ENCODE measurements at regions not wholly inside any gene's neighbourhood (a gene's known extent, or its start where the extent isn't known, plus 50 kb on each side); places are given as distances from the start of the nearest gene placed in this dataset.

DNA sequence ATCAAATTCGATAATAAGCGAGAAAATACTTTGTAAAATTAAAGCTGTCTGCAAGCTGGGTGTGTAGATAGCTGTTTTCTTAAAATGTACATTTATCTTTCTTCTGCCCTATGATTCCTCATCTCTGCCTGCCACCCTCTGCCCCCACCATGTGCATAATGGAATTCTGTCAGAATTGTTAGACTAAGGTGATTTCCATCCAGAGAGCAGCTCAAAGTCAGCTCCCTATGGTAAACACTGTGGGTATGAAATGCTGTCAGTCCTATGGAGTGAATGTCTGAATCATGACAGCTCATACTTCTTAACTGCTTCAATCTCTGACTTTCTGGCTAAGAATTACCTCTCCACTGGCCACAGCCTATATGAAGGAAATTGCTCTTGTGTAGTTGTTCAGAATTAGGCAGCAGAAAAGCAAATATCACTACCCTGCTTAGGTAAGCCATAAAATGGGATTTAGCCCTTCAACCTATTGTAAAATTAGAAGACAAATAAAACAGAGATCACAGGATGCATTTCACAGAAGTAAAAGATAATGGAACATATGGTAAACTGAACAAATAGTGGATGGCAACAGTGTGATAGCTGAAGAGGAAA, 137.7 kb downstream of the CD8B2 start (continued):
- TF ChIP-seq, protein P1, sequence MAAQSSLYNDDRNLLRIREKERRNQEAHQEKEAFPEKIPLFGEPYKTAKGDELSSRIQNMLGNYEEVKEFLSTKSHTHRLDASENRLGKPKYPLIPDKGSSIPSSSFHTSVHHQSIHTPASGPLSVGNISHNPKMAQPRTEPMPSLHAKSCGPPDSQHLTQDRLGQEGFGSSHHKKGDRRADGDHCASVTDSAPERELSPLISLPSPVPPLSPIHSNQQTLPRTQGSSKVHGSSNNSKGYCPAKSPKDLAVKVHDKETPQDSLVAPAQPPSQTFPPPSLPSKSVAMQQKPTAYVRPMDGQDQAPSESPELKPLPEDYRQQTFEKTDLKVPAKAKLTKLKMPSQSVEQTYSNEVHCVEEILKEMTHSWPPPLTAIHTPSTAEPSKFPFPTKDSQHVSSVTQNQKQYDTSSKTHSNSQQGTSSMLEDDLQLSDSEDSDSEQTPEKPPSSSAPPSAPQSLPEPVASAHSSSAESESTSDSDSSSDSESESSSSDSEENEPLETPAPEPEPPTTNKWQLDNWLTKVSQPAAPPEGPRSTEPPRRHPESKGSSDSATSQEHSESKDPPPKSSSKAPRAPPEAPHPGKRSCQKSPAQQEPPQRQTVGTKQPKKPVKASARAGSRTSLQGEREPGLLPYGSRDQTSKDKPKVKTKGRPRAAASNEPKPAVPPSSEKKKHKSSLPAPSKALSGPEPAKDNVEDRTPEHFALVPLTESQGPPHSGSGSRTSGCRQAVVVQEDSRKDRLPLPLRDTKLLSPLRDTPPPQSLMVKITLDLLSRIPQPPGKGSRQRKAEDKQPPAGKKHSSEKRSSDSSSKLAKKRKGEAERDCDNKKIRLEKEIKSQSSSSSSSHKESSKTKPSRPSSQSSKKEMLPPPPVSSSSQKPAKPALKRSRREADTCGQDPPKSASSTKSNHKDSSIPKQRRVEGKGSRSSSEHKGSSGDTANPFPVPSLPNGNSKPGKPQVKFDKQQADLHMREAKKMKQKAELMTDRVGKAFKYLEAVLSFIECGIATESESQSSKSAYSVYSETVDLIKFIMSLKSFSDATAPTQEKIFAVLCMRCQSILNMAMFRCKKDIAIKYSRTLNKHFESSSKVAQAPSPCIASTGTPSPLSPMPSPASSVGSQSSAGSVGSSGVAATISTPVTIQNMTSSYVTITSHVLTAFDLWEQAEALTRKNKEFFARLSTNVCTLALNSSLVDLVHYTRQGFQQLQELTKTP (IDR thresholded peaks at IDR 0.05; ENCODE audit: low read depth in 1 of 2, partially characterized antibody in 2 of 2): no peak
- no peak for TF ChIP-seq SMAD2 (IDR thresholded peaks at IDR 0.05; ENCODE audit: low read depth, low read length)
- no peak for TF ChIP-seq CREB1 (IDR thresholded peaks at IDR 0.05)
- TF ChIP-seq CREB1 (CRISPR knock-in tag; IDR thresholded peaks at IDR 0.05): no peak
- no peak for TF ChIP-seq PRMT5 (CRISPR knock-in tag; IDR thresholded peaks at IDR 0.05)
- no peak for TF ChIP-seq CCAR2 (IDR thresholded peaks at IDR 0.05; ENCODE audit: low read depth, low read length)
- no peak for TF ChIP-seq E2F3 (CRISPR knock-in tag; IDR thresholded peaks at IDR 0.05)

DNA sequence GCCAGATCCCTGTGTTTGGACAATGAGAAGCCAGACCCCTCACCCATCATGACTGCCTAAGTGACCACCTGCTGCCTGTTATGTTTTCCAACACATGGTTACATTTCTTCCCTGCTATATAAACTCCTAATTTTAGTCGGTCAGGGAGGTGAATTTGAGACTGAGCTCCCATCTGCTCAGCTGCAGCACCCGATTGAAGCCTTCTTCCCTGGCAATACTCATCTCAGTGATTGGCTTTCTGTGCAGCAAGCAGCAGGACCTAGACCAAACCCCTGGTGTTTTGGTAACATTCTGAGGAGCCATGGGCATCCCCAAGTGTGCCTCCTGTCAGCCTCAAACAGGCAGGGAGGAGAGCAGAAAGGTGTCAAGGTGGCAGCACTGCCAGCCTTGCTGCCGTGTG, 141.2 kb downstream of the CD8B2 start:
- Histone ChIP-seq H3K9ac (ENCODE audit: insufficient read depth in 1 of 2, low read depth in 2 of 2, low read length in 2 of 2) (no peak overlapping the region), H3K27ac (ENCODE audit: extremely low read depth, low read depth, low read length) (no peak overlapping the region), H3K9me1 (ENCODE audit: control insufficient read depth, insufficient read depth, low read length) (no peaks in the 10 kb centered on the region), H3K4me2 (ENCODE audit: insufficient read depth, low read length) (no peak overlapping the region), H3K9me3 (replicated peaks; ENCODE audit: control insufficient read depth, insufficient read depth, low read depth, low read length) (no peaks in the 10 kb centered on the region), H3K4me1 (replicated peaks in 1 of 2; ENCODE audit: control insufficient read depth in 2 of 2, insufficient read depth in 2 of 2, low read length in 2 of 2) (no peaks in the 10 kb centered on the region), H4K20me1 (replicated peaks; ENCODE audit: control insufficient read depth, insufficient read depth, low read length) (no peaks in the 10 kb centered on the region), H3K27me3 (ENCODE audit: control insufficient read depth in 2 of 2, insufficient read depth in 2 of 2, low read length in 2 of 2) (no peaks in the 10 kb centered on the region), H3K79me2 (ENCODE audit: control insufficient read depth, insufficient read depth, low read length) (no peaks in the 10 kb centered on the region), H2AFZ (ENCODE audit: low read depth, low read length) (no peak overlapping the region), H3K36me3 (ENCODE audit: control insufficient read depth, insufficient read depth, low read length) (no peaks in the 10 kb centered on the region), H3K4me3 (no peak overlapping the region)
- 0% methylated on average over 3 of the region's 3 CpGs for WGBS (ENCODE audit: insufficient coverage, low coverage, missing lambda C conversion rate)
- intact Hi-C loops (cut with micrococcal nuclease): no loop called here
- POLR2A ChIA-PET: no interaction called here
- CTCF ChIA-PET (ENCODE audit: low intra/inter-chr PET ratio): no interaction called here
- ATAC-seq: no peak
- no peak for FAIRE-seq
- in situ Hi-C loops (cut with MboI): no loop called here
- BruUV-seq (replicated peaks): no TSS peak
- no peak for DNase-seq (ENCODE audit: extremely low read depth in 1 of 4, low spot score in 3 of 4)
- no peak for TF ChIP-seq NBN (IDR thresholded peaks at IDR 0.05; ENCODE audit: low read depth)
- TF ChIP-seq HIVEP1 (CRISPR knock-in tag; IDR thresholded peaks at IDR 0.05): no peak
- TF ChIP-seq, protein P2, sequence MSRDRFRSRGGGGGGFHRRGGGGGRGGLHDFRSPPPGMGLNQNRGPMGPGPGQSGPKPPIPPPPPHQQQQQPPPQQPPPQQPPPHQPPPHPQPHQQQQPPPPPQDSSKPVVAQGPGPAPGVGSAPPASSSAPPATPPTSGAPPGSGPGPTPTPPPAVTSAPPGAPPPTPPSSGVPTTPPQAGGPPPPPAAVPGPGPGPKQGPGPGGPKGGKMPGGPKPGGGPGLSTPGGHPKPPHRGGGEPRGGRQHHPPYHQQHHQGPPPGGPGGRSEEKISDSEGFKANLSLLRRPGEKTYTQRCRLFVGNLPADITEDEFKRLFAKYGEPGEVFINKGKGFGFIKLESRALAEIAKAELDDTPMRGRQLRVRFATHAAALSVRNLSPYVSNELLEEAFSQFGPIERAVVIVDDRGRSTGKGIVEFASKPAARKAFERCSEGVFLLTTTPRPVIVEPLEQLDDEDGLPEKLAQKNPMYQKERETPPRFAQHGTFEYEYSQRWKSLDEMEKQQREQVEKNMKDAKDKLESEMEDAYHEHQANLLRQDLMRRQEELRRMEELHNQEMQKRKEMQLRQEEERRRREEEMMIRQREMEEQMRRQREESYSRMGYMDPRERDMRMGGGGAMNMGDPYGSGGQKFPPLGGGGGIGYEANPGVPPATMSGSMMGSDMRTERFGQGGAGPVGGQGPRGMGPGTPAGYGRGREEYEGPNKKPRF (IDR thresholded peaks at IDR 0.05; ENCODE audit: low read depth, low read length): no peak
- TF ChIP-seq ZNF699 (CRISPR knock-in tag; IDR thresholded peaks at IDR 0.05; ENCODE audit: insufficient replicate concordance): no peak
- TF ChIP-seq ZNF589 (CRISPR knock-in tag; IDR thresholded peaks at IDR 0.05; ENCODE audit: low read depth): no peak
- TF ChIP-seq ZNF644 (tag; IDR thresholded peaks at IDR 0.05; ENCODE audit: low read depth): no peak
- no peak for TF ChIP-seq SETDB1 (IDR thresholded peaks at IDR 0.05; ENCODE audit: low read length)
- no peak for TF ChIP-seq SMARCC2 (IDR thresholded peaks at IDR 0.05; ENCODE audit: low read depth)
- no peak for TF ChIP-seq KLF1 (tag; IDR thresholded peaks at IDR 0.05)
- no peak for TF ChIP-seq SOX6 (IDR thresholded peaks at IDR 0.05)
- no peak for TF ChIP-seq RFX1 (IDR thresholded peaks at IDR 0.05)
- TF ChIP-seq ZFP36 (IDR thresholded peaks at IDR 0.05; ENCODE audit: low read depth, low read length, partially characterized antibody): no peak

All from K562 (cell line).